SK-N-SH (cell line): ENCODE measurements at regions not wholly inside any gene's neighbourhood (a gene's known extent, or its start where the extent isn't known, plus 50 kb on each side); places are given as distances from the start of the nearest gene placed in this dataset.

ENCODE experiments used
- CTCF ChIA-PET: fragments of 300-600, 350-600 bp; formaldehyde crosslinking; extraction: SDS; loops from one replicate; lab custom pipeline; 2021; lab: Yijun Ruan, JAX
- POLR2A ChIA-PET: fragments of 350-600 bp; sonication (Branson Sonifier 250); formaldehyde crosslinking; extraction: SDS; loops from one replicate; lab custom pipeline; 2020; ENCODE audit warnings: antibody characterized with exemption, inconsistent platforms; lab: Yijun Ruan, JAX
- DNase-seq: peaks from one replicate; pipeline ENCODE4 v3.0.0; 2012
- H2AFZ ChIP-seq: fragments of 200-600 bp; sonication (generic); 2 replicates; pipeline ENCODE4 v1.8.1; 2016; ENCODE audit warnings: antibody characterized with exemption, mild to moderate bottlenecking, low read depth
- H3F3A ChIP-seq: fragments of 200-600 bp; sonication (generic); replicated peaks from 2 replicates; pipeline ENCODE3; 2016; ENCODE audit warnings: antibody characterized with exemption, mild to moderate bottlenecking; ENCODE audit not compliant: insufficient read depth
- H3K27ac ChIP-seq, 2 experiments: fragments of 200-500 bp in 1 of 2; fragments of 200-600 bp in 1 of 2; sonication (Bioruptor generic) in 1 of 2; sonication (generic), shearing (Covaris generic) in 1 of 2; 2 replicates each; pipeline versions ENCODE4 v1.5.1 to v1.6.1; 2014 to 2016; ENCODE audit warnings: low read depth in 2 of 2, inconsistent platforms in 1 of 2, low read length in 1 of 2, mild to moderate bottlenecking in 1 of 2, mixed read lengths in 1 of 2
- H3K27me3 ChIP-seq: fragments of 200-600 bp; sonication (generic), shearing (Covaris generic); 2 replicates; pipeline ENCODE4 v1.6.1; 2016; ENCODE audit warnings: mixed run types; ENCODE audit not compliant: insufficient read depth
- H3K36me3 ChIP-seq, 2 experiments: fragments of 200-500 bp in 1 of 2; fragments of 200-600 bp in 1 of 2; sonication (Bioruptor generic) in 1 of 2; sonication (generic) in 1 of 2; replicated peaks in 1 of 2; 2 replicates each; pipeline versions ENCODE3 to v1.5.1; 2014 to 2016; ENCODE audit warnings: low read length in 1 of 2, mild to moderate bottlenecking in 1 of 2; ENCODE audit not compliant: insufficient read depth in 2 of 2, control insufficient read depth in 1 of 2
- H3K4me1 ChIP-seq, 2 experiments: fragments of 200-500 bp in 1 of 2; fragments of 200-600 bp in 1 of 2; sonication (Bioruptor generic) in 1 of 2; sonication (generic), shearing (Covaris generic) in 1 of 2; 2 replicates each; pipeline versions ENCODE4 v1.5.1 to v1.6.1; 2014 to 2016; ENCODE audit warnings: low read depth in 1 of 2, low read length in 1 of 2, mixed run types in 1 of 2; ENCODE audit not compliant: insufficient read depth in 2 of 2, control insufficient read depth in 1 of 2
- H3K4me2 ChIP-seq: fragments of 200-600 bp; sonication (generic), shearing (Covaris generic); 2 replicates; pipeline ENCODE4 v1.6.1; 2017; ENCODE audit warnings: mixed run types
- H3K4me3 ChIP-seq, 2 experiments: fragments of 200-500 bp in 1 of 2; fragments of 200-600 bp in 1 of 2; sonication (Bioruptor generic) in 1 of 2; sonication (generic), shearing (Covaris generic) in 1 of 2; 2 replicates each; pipeline versions ENCODE4 v1.5.1 to v1.8.1; 2014 to 2016; ENCODE audit warnings: low read depth in 2 of 2, inconsistent platforms in 1 of 2, low read length in 1 of 2, mild to moderate bottlenecking in 1 of 2, mixed read lengths in 1 of 2, moderate library complexity in 1 of 2
- H3K79me2 ChIP-seq: fragments of 200-600 bp; sonication (generic); 2 replicates; pipeline ENCODE4 v1.8.1; 2017; ENCODE audit warnings: mild to moderate bottlenecking; ENCODE audit not compliant: insufficient read depth
- H3K9ac ChIP-seq: fragments of 200-600 bp; sonication (generic); 2 replicates; pipeline ENCODE4 v1.6.1; 2017; ENCODE audit warnings: mixed run types
- H3K9me2 ChIP-seq: fragments of 200-600 bp; sonication (generic); 2 replicates; pipeline ENCODE4 v1.6.1; 2017; ENCODE audit warnings: mixed run types
- H3K9me3 ChIP-seq: fragments of 200-600 bp; sonication (generic); 2 replicates; pipeline ENCODE4 v1.6.1; 2017; ENCODE audit warnings: mixed run types, mild to moderate bottlenecking, moderate library complexity
- H4K20me1 ChIP-seq: fragments of 200-600 bp; sonication (generic); 2 replicates; pipeline ENCODE4 v1.6.1; 2017; ENCODE audit warnings: mild to moderate bottlenecking, mixed run types; ENCODE audit not compliant: insufficient read depth
- CTCF ChIP-seq: fragments of 200-600 bp; sonication (generic); IDR thresholded peaks from 2 replicates; pipeline ENCODE4 v1.6.1; 2017; ENCODE audit warnings: antibody characterized with exemption, mild to moderate bottlenecking, moderate library complexity
- MXI1 ChIP-seq: IDR thresholded peaks from 2 replicates; pipeline ENCODE4 v1.6.1; 2012; ENCODE audit warnings: mild to moderate bottlenecking, low read depth, low read length, improper control_type of control experiment
- NFIC ChIP-seq: IDR thresholded peaks from 2 replicates; pipeline ENCODE4 v1.4.0; 2012; ENCODE audit warnings: borderline replicate concordance
- RCOR1 ChIP-seq: fragments of 150-350 bp; IDR thresholded peaks from 2 replicates; pipeline ENCODE4 v1.6.1; 2017; ENCODE audit warnings: antibody characterized with exemption, low read length
- RXRA ChIP-seq: IDR thresholded peaks from 2 replicates; pipeline ENCODE4 v1.4.0; 2012; ENCODE audit warnings: low read depth, mild to moderate bottlenecking, borderline replicate concordance
- SMC3 ChIP-seq: IDR thresholded peaks from 2 replicates; pipeline ENCODE4 v1.6.1; 2012; ENCODE audit warnings: low read depth, low read length, improper control_type of control experiment
- TAF1 ChIP-seq: IDR thresholded peaks from 2 replicates; pipeline ENCODE4 v1.6.1; 2012; ENCODE audit warnings: low read depth, mild to moderate bottlenecking, low read length, moderate library complexity, borderline replicate concordance
- USF1 ChIP-seq: IDR thresholded peaks from 2 replicates; pipeline ENCODE4 v1.4.0; 2012; ENCODE audit warnings: low read depth, borderline replicate concordance
- USF2 ChIP-seq: fragments of 150-350 bp; IDR thresholded peaks from 2 replicates; pipeline ENCODE4 v1.6.1; 2017; ENCODE audit warnings: antibody characterized with exemption, low read length, low read depth, borderline replicate concordance
- YY1 ChIP-seq: IDR thresholded peaks from 2 replicates; pipeline ENCODE4 v1.4.0; 2012; ENCODE audit warnings: low read depth, mild to moderate bottlenecking
- ZBTB33 ChIP-seq: IDR thresholded peaks from 2 replicates; pipeline ENCODE4 v1.4.0; 2012; ENCODE audit warnings: low read depth, borderline replicate concordance
- WGBS: methylation state at CpG from one replicate; pipeline ENCODE4 v1.1.6; 2017; ENCODE audit warnings: low lambda C conversion rate; 5-methylcytosine and 5-hydroxymethylcytosine counted together

GRCh38 chr1:166785987-166786386, 53.3 kb upstream of the POGK start:
- H3K4me2 ChIP-seq, result no peak overlapping the region
- ChIA-PET POLR2A (no interaction called here), CTCF (no interaction called here)
- H3K4me3 ChIP-seq, result no peak overlapping the region
- H3F3A ChIP-seq, result no peaks in the 10 kb centered on the region
- no peaks in the 10 kb centered on the region for H3K27me3 ChIP-seq
- TF ChIP-seq CTCF (peak; percentile 22; the same call in 1 of the 2 replicates), YY1 (no peak)
- TF ChIP-seq, all 33 proteins: peak for 1
- Histone ChIP-seq H2AFZ (no peak overlapping the region), H3K9ac (no peak overlapping the region), H3K36me3 (no peaks in the 10 kb centered on the region), H3K79me2 (no peaks in the 10 kb centered on the region), H3K4me1 (no peaks in the 10 kb centered on the region), H3K9me3 (no peaks in the 10 kb centered on the region), H4K20me1 (no peaks in the 10 kb centered on the region), H3K27ac (no peak overlapping the region), H3K9me2 (no peaks in the 10 kb centered on the region)
- DNase-seq, result no peak
- 15% methylated on average over 1 of the region's 1 CpG for WGBS

- Histone ChIP-seq H3K4me1 (no peaks in the 10 kb centered on the region), H3K36me3 (no peaks in the 10 kb centered on the region), H3F3A (no peaks in the 10 kb centered on the region), H3K9ac (no peak overlapping the region), H3K4me2 (no peak overlapping the region), H3K9me3 (no peaks in the 10 kb centered on the region), H3K4me3 (no peak overlapping the region), H2AFZ (no peak overlapping the region), H4K20me1 (no peaks in the 10 kb centered on the region), H3K27me3 (no peaks in the 10 kb centered on the region), H3K9me2 (no peaks in the 10 kb centered on the region), H3K27ac (no peak overlapping the region), H3K79me2 (no peaks in the 10 kb centered on the region)
- WGBS, result 0% methylated on average over 3 of the region's 3 CpGs
- TF ChIP-seq USF2 (no peak), MXI1 (no peak), YY1 (no peak), TAF1 (no peak), RXRA (no peak), ZBTB33 (no peak), CTCF (no peak), RCOR1 (no peak), NFIC (no peak), USF1 (no peak), SMC3 (no peak)
- no peak for DNase-seq
- ChIA-PET POLR2A (no interaction called here), CTCF (no interaction called here)
These were observed 50.0 kb upstream of the POGK start for GRCh38 chr1:166789286-166789685.
